GM23338 (cell line): ENCODE measurements at regions not wholly inside any gene's neighbourhood (a gene's known extent, or its start where the extent isn't known, plus 50 kb on each side); places are given as distances from the start of the nearest gene placed in this dataset.

Experiments
- ATAC-seq: fragments of 200-7000 bp; cut with Tn5 transposase; 3 replicates; pipeline ENCODE4 v1.9.1; 2020
- DNase-seq: peaks from one replicate; pipeline ENCODE4 v3.0.0-alpha.2; 2015; ENCODE audit warnings: low spot score
- H2AFZ ChIP-seq: fragments of 200-600 bp; sonication (generic); 2 replicates; pipeline ENCODE4 v1.8.0; 2016; ENCODE audit warnings: antibody characterized with exemption, mild to moderate bottlenecking, moderate library complexity
- H3F3A ChIP-seq: fragments of 200-600 bp; sonication (generic); replicated peaks from 2 replicates; pipeline ENCODE4 v1.8.0; 2017; ENCODE audit warnings: antibody characterized with exemption, mixed run types, low read depth
- H3K27ac ChIP-seq: fragments of 200-600 bp; sonication (generic); 2 replicates; pipeline ENCODE4 v1.6.1; 2016; ENCODE audit warnings: low read depth
- H3K27me3 ChIP-seq: fragments of 200-600 bp; sonication (generic); 2 replicates; pipeline ENCODE4 v1.8.0; 2016; ENCODE audit warnings: mild to moderate bottlenecking, mixed run types, moderate library complexity; ENCODE audit not compliant: insufficient read depth
- H3K36me3 ChIP-seq: fragments of 200-600 bp; sonication (generic); 2 replicates; pipeline ENCODE4 v1.8.0; 2016; ENCODE audit warnings: mild to moderate bottlenecking; ENCODE audit not compliant: insufficient read depth
- H3K4me1 ChIP-seq: fragments of 200-600 bp; sonication (generic); 2 replicates; pipeline ENCODE4 v1.8.0; 2016; ENCODE audit warnings: mild to moderate bottlenecking, moderate library complexity; ENCODE audit not compliant: insufficient read depth
- H3K4me2 ChIP-seq: fragments of 200-600 bp; sonication (generic); 2 replicates; pipeline ENCODE4 v1.7.1; 2017; ENCODE audit warnings: mixed run types
- H3K4me3 ChIP-seq: fragments of 200-600 bp; sonication (generic); 2 replicates; pipeline ENCODE4 v1.6.1; 2016; ENCODE audit warnings: mixed run types
- H3K79me2 ChIP-seq: fragments of 200-600 bp; sonication (generic); replicated peaks from 2 replicates; pipeline ENCODE4 v1.8.0; 2017; ENCODE audit warnings: mild to moderate bottlenecking; ENCODE audit not compliant: insufficient read depth
- H3K9me2 ChIP-seq: fragments of 200-600 bp; sonication (generic); 2 replicates; pipeline ENCODE4 v1.8.0; 2017; ENCODE audit not compliant: insufficient read depth
- H4K20me1 ChIP-seq: fragments of 200-600 bp; sonication (generic); replicated peaks from 2 replicates; pipeline ENCODE4 v1.8.0; 2017; ENCODE audit warnings: mild to moderate bottlenecking; ENCODE audit not compliant: insufficient read depth
- H3K27ac Mint-ChIP-seq: 2 replicates; pipeline ENCODE4 v1.8.0; 2020; ENCODE audit warnings: inconsistent platforms, mild to moderate bottlenecking, moderate library complexity, mixed read lengths
- H3K27me3 Mint-ChIP-seq: 3 replicates; pipeline ENCODE4 v1.8.0; 2022; ENCODE audit warnings: low read depth, mild to moderate bottlenecking, moderate library complexity, mixed read lengths, inconsistent platforms; ENCODE audit not compliant: insufficient read depth, poor library complexity
- H3K36me3 Mint-ChIP-seq: 3 replicates; pipeline ENCODE4 v1.8.0; 2021; ENCODE audit warnings: low read depth, mild to moderate bottlenecking, inconsistent platforms, moderate library complexity, mixed read lengths
- H3K4me1 Mint-ChIP-seq: 3 replicates; pipeline ENCODE4 v1.8.0; 2020; ENCODE audit warnings: mild to moderate bottlenecking, inconsistent platforms, mixed read lengths
- H3K4me3 Mint-ChIP-seq: 3 replicates; pipeline ENCODE4 v1.8.0; 2021; ENCODE audit warnings: moderate library complexity, mild to moderate bottlenecking, inconsistent platforms, mixed read lengths
- H3K9me3 Mint-ChIP-seq: 3 replicates; pipeline ENCODE4 v1.8.0; 2020; ENCODE audit warnings: moderate library complexity, mild to moderate bottlenecking, inconsistent platforms, mixed read lengths
- CREB1 ChIP-seq: fragments of 250-450 bp; sonication (Bioruptor Pico); IDR thresholded peaks from 2 replicates; pipeline ENCODE4 v1.5.0; 2020; ENCODE audit warnings: low read depth, mild to moderate bottlenecking, moderate library complexity
- CTCF ChIP-seq, 2 experiments: fragments of 200-600 bp in 1 of 2; sonication (generic) in 1 of 2; conservative IDR thresholded peaks; 2 replicates each; pipeline versions ENCODE4 v1.5.1 to v1.6.1; 2016 to 2017; ENCODE audit warnings: antibody characterized with exemption in 2 of 2, low read depth in 2 of 2, mild to moderate bottlenecking in 2 of 2, moderate library complexity in 1 of 2
- EZH2 ChIP-seq: fragments of 200-600 bp; sonication (generic); IDR thresholded peaks from one replicate; pipeline ENCODE4 v1.8.0; 2017; ENCODE audit warnings: antibody characterized with exemption, mild to moderate bottlenecking, low read depth; ENCODE audit not compliant: unreplicated experiment
- EZH2phosphoT487 ChIP-seq: fragments of 200-600 bp; sonication (generic); IDR thresholded peaks from one replicate; pipeline ENCODE4 v1.8.1; 2018; ENCODE audit warnings: antibody characterized with exemption; ENCODE audit not compliant: unreplicated experiment
- JUNB ChIP-seq: IDR thresholded peaks from one replicate; pipeline ENCODE4 v1.6.1; 2016; ENCODE audit warnings: antibody characterized with exemption; ENCODE audit not compliant: unreplicated experiment
- NANOG ChIP-seq: IDR thresholded peaks from 2 replicates; pipeline ENCODE4 v1.6.1; 2016; ENCODE audit warnings: antibody characterized with exemption, borderline replicate concordance
- POLR2AphosphoS5 ChIP-seq: IDR thresholded peaks from 2 replicates; pipeline ENCODE4 v1.6.1; 2016; ENCODE audit warnings: antibody characterized with exemption, low read depth
- STAT1 ChIP-seq: IDR thresholded peaks from one replicate; pipeline ENCODE4 v1.6.1; 2016; ENCODE audit warnings: antibody characterized with exemption; ENCODE audit not compliant: unreplicated experiment
- ZNF114 ChIP-seq: fragments of 250-450 bp; sonication (Bioruptor Pico); IDR thresholded peaks from 2 replicates; pipeline ENCODE4 v1.5.0; 2020; ENCODE audit warnings: mild to moderate bottlenecking, moderate library complexity
- ZNF331 ChIP-seq: fragments of 250-450 bp; sonication (Bioruptor Pico); IDR thresholded peaks from 2 replicates; pipeline ENCODE4 v1.5.0; 2020; ENCODE audit warnings: low read depth, mild to moderate bottlenecking, moderate library complexity
- TF ChIP-seq, protein P1 (sequence below): IDR thresholded peaks from 2 replicates; pipeline ENCODE4 v1.6.1; 2016; ENCODE audit warnings: antibody characterized with exemption
- TF ChIP-seq, protein P2 (sequence below): IDR thresholded peaks from one replicate; pipeline ENCODE4 v1.6.1; 2018; ENCODE audit warnings: antibody characterized with exemption; ENCODE audit not compliant: unreplicated experiment
- TF ChIP-seq, protein P3 (sequence below): fragments of 250-450 bp; sonication (Bioruptor Pico); IDR thresholded peaks from 2 replicates; pipeline ENCODE4 v1.5.0; 2020; ENCODE audit warnings: mild to moderate bottlenecking, moderate library complexity

- no peak for DNase-seq
- Mint-ChIP-seq H3K27me3 (no peaks in the 10 kb centered on the region), H3K27ac (no peak overlapping the region)
Measured at GRCh38 chr5:8053270-8053669, 184.3 kb downstream of the MTRR start.

More at GRCh38 chr5:8053270-8053669, 184.3 kb downstream of the MTRR start:
- Histone ChIP-seq H3F3A (no peaks in the 10 kb centered on the region), H2AFZ (no peak overlapping the region), H3K4me1 (no peaks in the 10 kb centered on the region), H3K27ac (no peak overlapping the region), H3K4me3 (no peak overlapping the region), H3K4me2 (no peak overlapping the region), H3K36me3 (no peaks in the 10 kb centered on the region), H3K9me2 (no peaks in the 10 kb centered on the region), H3K27me3 (no peaks in the 10 kb centered on the region), H4K20me1 (no peaks in the 10 kb centered on the region), H3K79me2 (no peaks in the 10 kb centered on the region)
- no peaks in the 10 kb centered on the region; the same call in 2 of the 3 replicates for H3K9me3 Mint-ChIP-seq
- no peak for ATAC-seq
- H3K4me3 Mint-ChIP-seq = no peak overlapping the region
- no peaks in the 10 kb centered on the region for H3K36me3 Mint-ChIP-seq
- TF ChIP-seq EZH2 (no peak), NANOG (no peak), CTCF (conservative IDR thresholded peaks at IDR 0.05; ENCODE audit: low read depth in 2 of 2) (no peak), ZNF114 (no peak), ZNF331 (CRISPR knock-in tag) (no peak), STAT1 (no peak), EZH2phosphoT487 (no peak), CREB1 (CRISPR knock-in tag) (no peak), JUNB (no peak), POLR2AphosphoS5 (no peak)
- TF ChIP-seq, protein P1, sequence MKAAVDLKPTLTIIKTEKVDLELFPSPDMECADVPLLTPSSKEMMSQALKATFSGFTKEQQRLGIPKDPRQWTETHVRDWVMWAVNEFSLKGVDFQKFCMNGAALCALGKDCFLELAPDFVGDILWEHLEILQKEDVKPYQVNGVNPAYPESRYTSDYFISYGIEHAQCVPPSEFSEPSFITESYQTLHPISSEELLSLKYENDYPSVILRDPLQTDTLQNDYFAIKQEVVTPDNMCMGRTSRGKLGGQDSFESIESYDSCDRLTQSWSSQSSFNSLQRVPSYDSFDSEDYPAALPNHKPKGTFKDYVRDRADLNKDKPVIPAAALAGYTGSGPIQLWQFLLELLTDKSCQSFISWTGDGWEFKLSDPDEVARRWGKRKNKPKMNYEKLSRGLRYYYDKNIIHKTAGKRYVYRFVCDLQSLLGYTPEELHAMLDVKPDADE = no peak
- TF ChIP-seq, protein P2, sequence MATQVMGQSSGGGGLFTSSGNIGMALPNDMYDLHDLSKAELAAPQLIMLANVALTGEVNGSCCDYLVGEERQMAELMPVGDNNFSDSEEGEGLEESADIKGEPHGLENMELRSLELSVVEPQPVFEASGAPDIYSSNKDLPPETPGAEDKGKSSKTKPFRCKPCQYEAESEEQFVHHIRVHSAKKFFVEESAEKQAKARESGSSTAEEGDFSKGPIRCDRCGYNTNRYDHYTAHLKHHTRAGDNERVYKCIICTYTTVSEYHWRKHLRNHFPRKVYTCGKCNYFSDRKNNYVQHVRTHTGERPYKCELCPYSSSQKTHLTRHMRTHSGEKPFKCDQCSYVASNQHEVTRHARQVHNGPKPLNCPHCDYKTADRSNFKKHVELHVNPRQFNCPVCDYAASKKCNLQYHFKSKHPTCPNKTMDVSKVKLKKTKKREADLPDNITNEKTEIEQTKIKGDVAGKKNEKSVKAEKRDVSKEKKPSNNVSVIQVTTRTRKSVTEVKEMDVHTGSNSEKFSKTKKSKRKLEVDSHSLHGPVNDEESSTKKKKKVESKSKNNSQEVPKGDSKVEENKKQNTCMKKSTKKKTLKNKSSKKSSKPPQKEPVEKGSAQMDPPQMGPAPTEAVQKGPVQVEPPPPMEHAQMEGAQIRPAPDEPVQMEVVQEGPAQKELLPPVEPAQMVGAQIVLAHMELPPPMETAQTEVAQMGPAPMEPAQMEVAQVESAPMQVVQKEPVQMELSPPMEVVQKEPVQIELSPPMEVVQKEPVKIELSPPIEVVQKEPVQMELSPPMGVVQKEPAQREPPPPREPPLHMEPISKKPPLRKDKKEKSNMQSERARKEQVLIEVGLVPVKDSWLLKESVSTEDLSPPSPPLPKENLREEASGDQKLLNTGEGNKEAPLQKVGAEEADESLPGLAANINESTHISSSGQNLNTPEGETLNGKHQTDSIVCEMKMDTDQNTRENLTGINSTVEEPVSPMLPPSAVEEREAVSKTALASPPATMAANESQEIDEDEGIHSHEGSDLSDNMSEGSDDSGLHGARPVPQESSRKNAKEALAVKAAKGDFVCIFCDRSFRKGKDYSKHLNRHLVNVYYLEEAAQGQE = no peak
- TF ChIP-seq, protein P3, sequence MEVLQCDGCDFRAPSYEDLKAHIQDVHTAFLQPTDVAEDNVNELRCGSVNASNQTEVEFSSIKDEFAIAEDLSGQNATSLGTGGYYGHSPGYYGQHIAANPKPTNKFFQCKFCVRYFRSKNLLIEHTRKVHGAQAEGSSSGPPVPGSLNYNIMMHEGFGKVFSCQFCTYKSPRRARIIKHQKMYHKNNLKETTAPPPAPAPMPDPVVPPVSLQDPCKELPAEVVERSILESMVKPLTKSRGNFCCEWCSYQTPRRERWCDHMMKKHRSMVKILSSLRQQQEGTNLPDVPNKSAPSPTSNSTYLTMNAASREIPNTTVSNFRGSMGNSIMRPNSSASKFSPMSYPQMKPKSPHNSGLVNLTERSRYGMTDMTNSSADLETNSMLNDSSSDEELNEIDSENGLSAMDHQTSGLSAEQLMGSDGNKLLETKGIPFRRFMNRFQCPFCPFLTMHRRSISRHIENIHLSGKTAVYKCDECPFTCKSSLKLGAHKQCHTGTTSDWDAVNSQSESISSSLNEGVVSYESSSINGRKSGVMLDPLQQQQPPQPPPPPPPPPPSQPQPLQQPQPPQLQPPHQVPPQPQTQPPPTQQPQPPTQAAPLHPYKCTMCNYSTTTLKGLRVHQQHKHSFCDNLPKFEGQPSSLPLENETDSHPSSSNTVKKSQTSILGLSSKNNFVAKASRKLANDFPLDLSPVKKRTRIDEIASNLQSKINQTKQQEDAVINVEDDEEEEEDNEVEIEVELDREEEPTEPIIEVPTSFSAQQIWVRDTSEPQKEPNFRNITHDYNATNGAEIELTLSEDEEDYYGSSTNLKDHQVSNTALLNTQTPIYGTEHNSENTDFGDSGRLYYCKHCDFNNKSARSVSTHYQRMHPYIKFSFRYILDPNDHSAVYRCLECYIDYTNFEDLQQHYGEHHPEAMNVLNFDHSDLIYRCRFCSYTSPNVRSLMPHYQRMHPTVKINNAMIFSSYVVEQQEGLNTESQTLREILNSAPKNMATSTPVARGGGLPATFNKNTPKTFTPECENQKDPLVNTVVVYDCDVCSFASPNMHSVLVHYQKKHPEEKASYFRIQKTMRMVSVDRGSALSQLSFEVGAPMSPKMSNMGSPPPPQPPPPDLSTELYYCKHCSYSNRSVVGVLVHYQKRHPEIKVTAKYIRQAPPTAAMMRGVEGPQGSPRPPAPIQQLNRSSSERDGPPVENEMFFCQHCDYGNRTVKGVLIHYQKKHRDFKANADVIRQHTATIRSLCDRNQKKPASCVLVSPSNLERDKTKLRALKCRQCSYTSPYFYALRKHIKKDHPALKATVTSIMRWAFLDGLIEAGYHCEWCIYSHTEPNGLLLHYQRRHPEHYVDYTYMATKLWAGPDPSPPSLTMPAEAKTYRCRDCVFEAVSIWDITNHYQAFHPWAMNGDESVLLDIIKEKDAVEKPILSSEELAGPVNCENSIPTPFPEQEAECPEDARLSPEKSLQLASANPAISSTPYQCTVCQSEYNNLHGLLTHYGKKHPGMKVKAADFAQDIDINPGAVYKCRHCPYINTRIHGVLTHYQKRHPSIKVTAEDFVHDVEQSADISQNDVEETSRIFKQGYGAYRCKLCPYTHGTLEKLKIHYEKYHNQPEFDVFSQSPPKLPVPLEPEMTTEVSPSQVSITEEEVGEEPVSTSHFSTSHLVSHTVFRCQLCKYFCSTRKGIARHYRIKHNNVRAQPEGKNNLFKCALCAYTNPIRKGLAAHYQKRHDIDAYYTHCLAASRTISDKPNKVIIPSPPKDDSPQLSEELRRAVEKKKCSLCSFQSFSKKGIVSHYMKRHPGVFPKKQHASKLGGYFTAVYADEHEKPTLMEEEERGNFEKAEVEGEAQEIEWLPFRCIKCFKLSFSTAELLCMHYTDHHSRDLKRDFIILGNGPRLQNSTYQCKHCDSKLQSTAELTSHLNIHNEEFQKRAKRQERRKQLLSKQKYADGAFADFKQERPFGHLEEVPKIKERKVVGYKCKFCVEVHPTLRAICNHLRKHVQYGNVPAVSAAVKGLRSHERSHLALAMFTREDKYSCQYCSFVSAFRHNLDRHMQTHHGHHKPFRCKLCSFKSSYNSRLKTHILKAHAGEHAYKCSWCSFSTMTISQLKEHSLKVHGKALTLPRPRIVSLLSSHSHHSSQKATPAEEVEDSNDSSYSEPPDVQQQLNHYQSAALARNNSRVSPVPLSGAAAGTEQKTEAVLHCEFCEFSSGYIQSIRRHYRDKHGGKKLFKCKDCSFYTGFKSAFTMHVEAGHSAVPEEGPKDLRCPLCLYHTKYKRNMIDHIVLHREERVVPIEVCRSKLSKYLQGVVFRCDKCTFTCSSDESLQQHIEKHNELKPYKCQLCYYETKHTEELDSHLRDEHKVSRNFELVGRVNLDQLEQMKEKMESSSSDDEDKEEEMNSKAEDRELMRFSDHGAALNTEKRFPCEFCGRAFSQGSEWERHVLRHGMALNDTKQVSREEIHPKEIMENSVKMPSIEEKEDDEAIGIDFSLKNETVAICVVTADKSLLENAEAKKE = no peak
- peaks cover 3% of the 10 kb centered on the region; the same call in 2 of the 3 replicates for H3K4me1 Mint-ChIP-seq
